ENCODE measurements at regions not wholly inside any gene's neighbourhood (a gene's known extent, or its start where the extent isn't known, plus 50 kb on each side); places are given as distances from the start of the nearest gene placed in this dataset.

- H3K9ac ChIP-seq (ENCODE audit: low read length in 5 of 5) = no peak overlapping the region
- no peaks in the 10 kb centered on the region for H3K9me3 ChIP-seq (ENCODE audit: control insufficient read depth in 5 of 5, low read length in 5 of 5)
- no peaks in the 10 kb centered on the region for H3K4me1 ChIP-seq (ENCODE audit: control insufficient read depth in 5 of 5, insufficient read depth in 5 of 5, low read length in 5 of 5)
- peaks cover 0 to 2% (median 0%) of the 10 kb centered on the region in 5 donors for H3K27me3 ChIP-seq (ENCODE audit: control insufficient read depth in 5 of 5, insufficient read depth in 4 of 5, low read length in 5 of 5)
- H3K36me3 ChIP-seq (ENCODE audit: control insufficient read depth in 5 of 5, insufficient read depth in 5 of 5, low read length in 5 of 5) = no peaks in the 10 kb centered on the region
- H3K27ac ChIP-seq (ENCODE audit: low read depth, low read length) = no peak overlapping the region
- no peak overlapping the region for H3K4me3 ChIP-seq (ENCODE audit: low read depth in 1 of 5, low read length in 5 of 5)
Measured at GRCh38 chr20:52438326-52438963, 246.9 kb upstream of the ZFP64 start.

- Histone ChIP-seq H3K9ac (ENCODE audit: low read length in 5 of 5) (no peak overlapping the region), H3K27me3 (ENCODE audit: control insufficient read depth in 5 of 5, insufficient read depth in 4 of 5, low read length in 5 of 5) (no peaks in the 10 kb centered on the region), H3K4me1 (ENCODE audit: control insufficient read depth in 5 of 5, insufficient read depth in 5 of 5, low read length in 5 of 5) (no peaks in the 10 kb centered on the region), H3K4me3 (ENCODE audit: low read depth in 1 of 5, low read length in 5 of 5) (no peak overlapping the region), H3K9me3 (ENCODE audit: control insufficient read depth in 5 of 5, low read length in 5 of 5) (no peaks in the 10 kb centered on the region), H3K27ac (ENCODE audit: low read depth, low read length) (no peak overlapping the region), H3K36me3 (ENCODE audit: control insufficient read depth in 5 of 5, insufficient read depth in 5 of 5, low read length in 5 of 5) (no peaks in the 10 kb centered on the region)
Measured at GRCh38 chr20:52434453-52434852, 242.9 kb upstream of the ZFP64 start.

GRCh38 chr20:52434041-52434425 lies 242.5 kb upstream of the ZFP64 start:
- Histone ChIP-seq H3K4me3 (ENCODE audit: low read depth in 1 of 5, low read length in 5 of 5) (no peak overlapping the region), H3K27ac (ENCODE audit: low read depth, low read length) (no peak overlapping the region), H3K9ac (ENCODE audit: low read length in 5 of 5) (no peak overlapping the region)

GRCh38 chr20:52433326-52434040 lies 241.9 kb upstream of the ZFP64 start:
- no peak overlapping the region for H3K4me3 ChIP-seq (ENCODE audit: low read depth in 1 of 5, low read length in 5 of 5)
- no peak overlapping the region for H3K9ac ChIP-seq (ENCODE audit: low read length in 5 of 5)
- H3K4me1 ChIP-seq (ENCODE audit: control insufficient read depth in 5 of 5, insufficient read depth in 5 of 5, low read length in 5 of 5) = no peaks in the 10 kb centered on the region
- no peaks in the 10 kb centered on the region for H3K27me3 ChIP-seq (ENCODE audit: control insufficient read depth in 5 of 5, insufficient read depth in 4 of 5, low read length in 5 of 5)
- H3K9me3 ChIP-seq (ENCODE audit: control insufficient read depth in 5 of 5, low read length in 5 of 5) = peaks cover 0 to 7% (median 0%) of the 10 kb centered on the region in 5 donors
- no peaks in the 10 kb centered on the region for H3K36me3 ChIP-seq (ENCODE audit: control insufficient read depth in 5 of 5, insufficient read depth in 5 of 5, low read length in 5 of 5)
- H3K27ac ChIP-seq (ENCODE audit: low read depth, low read length) = no peak overlapping the region

More at GRCh38 chr20:52434041-52434425, 242.5 kb upstream of the ZFP64 start:
- Histone ChIP-seq H3K27me3 (ENCODE audit: control insufficient read depth in 5 of 5, insufficient read depth in 4 of 5, low read length in 5 of 5) (no peaks in the 10 kb centered on the region), H3K4me1 (ENCODE audit: control insufficient read depth in 5 of 5, insufficient read depth in 5 of 5, low read length in 5 of 5) (no peaks in the 10 kb centered on the region), H3K36me3 (ENCODE audit: control insufficient read depth in 5 of 5, insufficient read depth in 5 of 5, low read length in 5 of 5) (no peaks in the 10 kb centered on the region), H3K9me3 (ENCODE audit: control insufficient read depth in 5 of 5, low read length in 5 of 5) (peaks cover 0 to 3% (median 0%) of the 10 kb centered on the region in 5 donors)

GRCh38 chr20:52432740-52433139 lies 241.2 kb upstream of the ZFP64 start:
- no peak overlapping the region for H3K27ac ChIP-seq (ENCODE audit: low read depth, low read length)
- H3K9me3 ChIP-seq (ENCODE audit: control insufficient read depth in 5 of 5, low read length in 5 of 5) = peaks cover 0 to 7% (median 0%) of the 10 kb centered on the region in 5 donors
- no peaks in the 10 kb centered on the region for H3K36me3 ChIP-seq (ENCODE audit: control insufficient read depth in 5 of 5, insufficient read depth in 5 of 5, low read length in 5 of 5)
- H3K9ac ChIP-seq (ENCODE audit: low read length in 5 of 5) = no peak overlapping the region
- H3K27me3 ChIP-seq (ENCODE audit: control insufficient read depth in 5 of 5, insufficient read depth in 4 of 5, low read length in 5 of 5) = no peaks in the 10 kb centered on the region
- H3K4me1 ChIP-seq (ENCODE audit: control insufficient read depth in 5 of 5, insufficient read depth in 5 of 5, low read length in 5 of 5) = no peaks in the 10 kb centered on the region
- no peak overlapping the region for H3K4me3 ChIP-seq (ENCODE audit: low read depth in 1 of 5, low read length in 5 of 5)

GRCh38 chr20:52429029-52429428 lies 237.4 kb upstream of the ZFP64 start:
- Histone ChIP-seq H3K9me3 (ENCODE audit: control insufficient read depth in 5 of 5, low read length in 5 of 5) (peaks cover 0 to 7% (median 0%) of the 10 kb centered on the region in 5 donors), H3K4me1 (ENCODE audit: control insufficient read depth in 5 of 5, insufficient read depth in 5 of 5, low read length in 5 of 5) (peaks cover 0 to 6% (median 0%) of the 10 kb centered on the region in 5 donors), H3K27me3 (ENCODE audit: control insufficient read depth in 5 of 5, insufficient read depth in 4 of 5, low read length in 5 of 5) (no peaks in the 10 kb centered on the region), H3K36me3 (ENCODE audit: control insufficient read depth in 5 of 5, insufficient read depth in 5 of 5, low read length in 5 of 5) (no peaks in the 10 kb centered on the region), H3K9ac (ENCODE audit: low read length in 5 of 5) (no peak overlapping the region), H3K4me3 (ENCODE audit: low read depth in 1 of 5, low read length in 5 of 5) (no peak overlapping the region), H3K27ac (ENCODE audit: low read depth, low read length) (no peak overlapping the region)

- no peak overlapping the region for H3K4me3 ChIP-seq (ENCODE audit: low read depth in 1 of 5, low read length in 5 of 5)
- no peaks in the 10 kb centered on the region for H3K36me3 ChIP-seq (ENCODE audit: control insufficient read depth in 5 of 5, insufficient read depth in 5 of 5, low read length in 5 of 5)
- peaks cover 0 to 9% (median 4%) of the 10 kb centered on the region in 5 donors for H3K9me3 ChIP-seq (ENCODE audit: control insufficient read depth in 5 of 5, low read length in 5 of 5)
- H3K27ac ChIP-seq (ENCODE audit: low read depth, low read length) = no peak overlapping the region
- no peaks in the 10 kb centered on the region for H3K27me3 ChIP-seq (ENCODE audit: control insufficient read depth in 5 of 5, insufficient read depth in 4 of 5, low read length in 5 of 5)
- peaks cover 0 to 8% (median 0%) of the 10 kb centered on the region in 5 donors for H3K4me1 ChIP-seq (ENCODE audit: control insufficient read depth in 5 of 5, insufficient read depth in 5 of 5, low read length in 5 of 5)
- no peak overlapping the region for H3K9ac ChIP-seq (ENCODE audit: low read length in 5 of 5)
Measured at GRCh38 chr20:52427960-52428359, 236.4 kb upstream of the ZFP64 start.

GRCh38 chr20:52426856-52427255 lies 235.3 kb upstream of the ZFP64 start:
- peaks cover 0 to 8% (median 0%) of the 10 kb centered on the region in 5 donors for H3K4me1 ChIP-seq (ENCODE audit: control insufficient read depth in 5 of 5, insufficient read depth in 5 of 5, low read length in 5 of 5)
- no peaks in the 10 kb centered on the region for H3K27me3 ChIP-seq (ENCODE audit: control insufficient read depth in 5 of 5, insufficient read depth in 4 of 5, low read length in 5 of 5)
- no peak overlapping the region for H3K9ac ChIP-seq (ENCODE audit: low read length in 5 of 5)
- H3K36me3 ChIP-seq (ENCODE audit: control insufficient read depth in 5 of 5, insufficient read depth in 5 of 5, low read length in 5 of 5) = no peaks in the 10 kb centered on the region
- H3K9me3 ChIP-seq (ENCODE audit: control insufficient read depth in 5 of 5, low read length in 5 of 5) = peaks cover 0 to 9% (median 4%) of the 10 kb centered on the region in 5 donors
- no peak overlapping the region for H3K4me3 ChIP-seq (ENCODE audit: low read depth in 1 of 5, low read length in 5 of 5)
- H3K27ac ChIP-seq (ENCODE audit: low read depth, low read length) = no peak overlapping the region

- H3K4me3 ChIP-seq (ENCODE audit: low read depth in 1 of 5, low read length in 5 of 5) = no peak overlapping the region
- no peak overlapping the region for H3K9ac ChIP-seq (ENCODE audit: low read length in 5 of 5)
- H3K4me1 ChIP-seq (ENCODE audit: control insufficient read depth in 5 of 5, insufficient read depth in 5 of 5, low read length in 5 of 5) = peaks cover 0 to 8% (median 0%) of the 10 kb centered on the region in 5 donors
- no peaks in the 10 kb centered on the region for H3K27me3 ChIP-seq (ENCODE audit: control insufficient read depth in 5 of 5, insufficient read depth in 4 of 5, low read length in 5 of 5)
- H3K27ac ChIP-seq (ENCODE audit: low read depth, low read length) = no peak overlapping the region
- peaks cover 0 to 9% (median 4%) of the 10 kb centered on the region in 5 donors for H3K9me3 ChIP-seq (ENCODE audit: control insufficient read depth in 5 of 5, low read length in 5 of 5)
- no peaks in the 10 kb centered on the region for H3K36me3 ChIP-seq (ENCODE audit: control insufficient read depth in 5 of 5, insufficient read depth in 5 of 5, low read length in 5 of 5)
Measured at GRCh38 chr20:52425701-52426100, 234.1 kb upstream of the ZFP64 start.

- Histone ChIP-seq H3K27ac (ENCODE audit: low read depth, low read length) (no peak overlapping the region), H3K4me1 (ENCODE audit: control insufficient read depth in 5 of 5, insufficient read depth in 5 of 5, low read length in 5 of 5) (peaks cover 0 to 8% (median 0%) of the 10 kb centered on the region in 5 donors), H3K9ac (ENCODE audit: low read length in 5 of 5) (no peak overlapping the region)
Measured at GRCh38 chr20:52425253-52425652, 233.7 kb upstream of the ZFP64 start.

More at GRCh38 chr20:52425253-52425652, 233.7 kb upstream of the ZFP64 start:
- H3K4me3 ChIP-seq (ENCODE audit: low read depth in 1 of 5, low read length in 5 of 5) = no peak overlapping the region
- no peaks in the 10 kb centered on the region for H3K36me3 ChIP-seq (ENCODE audit: control insufficient read depth in 5 of 5, insufficient read depth in 5 of 5, low read length in 5 of 5)
- peaks cover 0 to 10% (median 5%) of the 10 kb centered on the region in 5 donors for H3K9me3 ChIP-seq (ENCODE audit: control insufficient read depth in 5 of 5, low read length in 5 of 5)
- no peaks in the 10 kb centered on the region for H3K27me3 ChIP-seq (ENCODE audit: control insufficient read depth in 5 of 5, insufficient read depth in 4 of 5, low read length in 5 of 5)

Data from subcutaneous abdominal adipose tissue (tissue), 5 donors.